HG03565 (cell line): ENCODE measurements at regions not wholly inside any gene's neighbourhood (a gene's known extent, or its start where the extent isn't known, plus 50 kb on each side); places are given as distances from the start of the nearest gene placed in this dataset.

ENCODE experiments used
- ATAC-seq: cut with Tn5 transposase; IDR thresholded peaks from one replicate; pipeline ENCODE4 v1.9.1; 2021; ENCODE audit warnings: mild to moderate bottlenecking, moderate library complexity; ENCODE audit not compliant: unreplicated experiment

DNA sequence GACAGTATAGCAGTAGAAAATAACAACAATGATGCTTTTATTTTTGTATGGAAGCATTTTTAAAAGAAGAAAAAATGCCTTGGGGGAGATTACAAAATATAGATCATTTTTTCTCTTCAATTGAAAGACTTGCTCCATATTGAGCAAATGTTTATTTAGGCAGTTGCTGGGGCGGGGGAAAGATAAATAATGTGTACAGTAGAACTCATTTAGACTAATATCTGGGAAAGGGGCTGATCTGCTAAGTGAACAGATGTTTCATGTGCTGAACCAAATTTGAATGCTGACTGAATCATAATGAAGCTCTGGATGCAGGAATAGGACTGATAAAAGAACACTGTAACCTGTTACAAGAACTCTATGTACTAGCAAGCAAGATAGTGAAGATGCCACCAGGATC, 457.1 kb upstream of the TENM4 start:
- no peak for ATAC-seq

DNA sequence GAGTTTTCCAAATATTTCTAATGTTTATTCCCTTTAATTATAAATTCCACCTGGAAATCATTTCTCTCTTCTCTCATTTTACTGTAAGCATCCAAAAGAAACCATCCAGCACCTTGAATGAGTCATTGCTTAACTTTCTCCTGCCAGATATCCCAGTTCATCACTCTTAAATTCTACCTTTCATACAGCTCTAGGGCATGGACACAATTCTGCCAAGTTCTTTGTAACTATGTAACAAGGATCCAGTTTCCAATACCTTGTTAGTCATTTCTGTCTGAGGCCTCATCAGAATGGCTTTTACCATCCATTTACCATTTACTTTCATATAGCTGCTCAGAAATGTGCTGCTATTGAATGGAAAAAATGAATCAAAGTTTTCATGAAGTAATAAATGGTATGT, 455.4 kb upstream of the TENM4 start:
- ATAC-seq: no peak

DNA sequence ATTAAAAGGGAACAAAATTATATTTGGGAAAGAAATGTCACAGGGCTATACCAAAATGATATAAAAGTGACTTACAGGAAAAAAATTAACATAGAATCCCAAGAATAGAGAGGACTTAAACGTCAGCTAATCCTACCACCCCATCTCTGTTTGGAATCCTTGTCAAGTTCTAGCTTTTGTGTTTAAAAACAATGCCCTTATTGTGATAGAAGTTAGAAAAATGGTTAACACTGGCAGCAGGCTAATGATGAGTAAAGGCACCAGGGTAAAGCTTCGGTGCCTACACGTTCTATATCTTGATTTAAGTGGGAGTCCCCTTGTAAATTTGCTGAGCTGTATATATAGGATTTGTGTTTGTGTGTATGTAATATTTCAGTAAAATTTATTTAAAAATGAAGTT, 453.3 kb upstream of the TENM4 start:
- no peak for ATAC-seq

DNA sequence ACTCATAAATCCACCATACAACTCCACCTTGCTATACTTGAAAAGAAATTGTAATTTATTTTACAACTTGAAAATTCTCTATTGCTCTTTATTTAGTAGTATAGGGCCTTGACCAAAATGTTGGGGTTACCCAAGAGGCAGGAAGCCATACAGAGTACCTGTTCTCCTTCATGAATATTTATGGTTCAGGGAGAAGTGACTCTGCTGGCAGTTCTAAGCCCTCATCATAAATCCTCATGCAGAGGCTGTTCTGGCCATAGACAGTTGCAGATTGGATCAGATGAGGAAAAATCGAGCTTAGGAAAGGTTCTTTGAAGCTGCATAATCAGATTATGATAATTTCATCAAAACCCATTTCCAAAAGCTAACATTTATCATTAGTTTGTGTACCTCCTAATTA, 449.4 kb upstream of the TENM4 start:
- no peak for ATAC-seq

DNA sequence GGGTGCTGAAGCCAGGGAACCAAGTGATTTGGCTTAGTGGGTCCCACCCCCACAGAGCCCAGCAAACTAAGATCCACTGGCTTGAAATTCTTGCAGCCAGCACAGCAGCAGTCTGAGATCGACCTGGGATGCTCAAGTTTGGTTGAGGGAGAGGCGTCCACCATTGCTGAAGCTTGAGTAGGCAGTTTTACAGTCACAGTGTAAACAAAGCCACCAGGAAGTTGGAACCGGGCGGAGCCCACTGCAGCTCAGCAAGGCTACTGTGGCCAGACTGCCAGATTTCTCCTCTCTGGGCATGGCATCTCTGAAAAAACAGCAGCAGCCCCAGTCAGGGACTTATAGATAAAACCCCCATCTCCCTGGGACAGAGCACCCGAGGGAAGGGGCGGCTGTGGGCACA, 424.1 kb upstream of the TENM4 start:
- no peak for ATAC-seq

DNA sequence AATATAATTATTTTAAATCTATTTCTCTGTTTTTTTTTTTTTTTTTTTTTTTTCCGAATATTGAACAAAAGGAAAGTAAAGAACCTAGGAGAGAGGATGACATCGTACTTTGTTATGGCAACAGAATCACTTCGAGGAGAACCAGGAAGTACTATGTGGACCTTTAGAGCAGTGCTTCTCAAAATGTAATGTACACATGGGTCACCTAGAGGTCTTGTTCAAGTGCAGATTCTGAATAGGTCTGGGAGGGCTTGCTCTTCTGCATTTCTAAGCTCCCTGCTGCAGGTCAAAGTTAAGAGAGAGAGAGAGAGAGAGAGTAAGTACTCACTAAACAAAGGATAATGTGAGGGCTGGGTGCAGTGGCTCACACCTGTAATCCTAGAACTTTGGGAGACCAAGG, 419.5 kb upstream of the TENM4 start:
- ATAC-seq: no peak

DNA sequence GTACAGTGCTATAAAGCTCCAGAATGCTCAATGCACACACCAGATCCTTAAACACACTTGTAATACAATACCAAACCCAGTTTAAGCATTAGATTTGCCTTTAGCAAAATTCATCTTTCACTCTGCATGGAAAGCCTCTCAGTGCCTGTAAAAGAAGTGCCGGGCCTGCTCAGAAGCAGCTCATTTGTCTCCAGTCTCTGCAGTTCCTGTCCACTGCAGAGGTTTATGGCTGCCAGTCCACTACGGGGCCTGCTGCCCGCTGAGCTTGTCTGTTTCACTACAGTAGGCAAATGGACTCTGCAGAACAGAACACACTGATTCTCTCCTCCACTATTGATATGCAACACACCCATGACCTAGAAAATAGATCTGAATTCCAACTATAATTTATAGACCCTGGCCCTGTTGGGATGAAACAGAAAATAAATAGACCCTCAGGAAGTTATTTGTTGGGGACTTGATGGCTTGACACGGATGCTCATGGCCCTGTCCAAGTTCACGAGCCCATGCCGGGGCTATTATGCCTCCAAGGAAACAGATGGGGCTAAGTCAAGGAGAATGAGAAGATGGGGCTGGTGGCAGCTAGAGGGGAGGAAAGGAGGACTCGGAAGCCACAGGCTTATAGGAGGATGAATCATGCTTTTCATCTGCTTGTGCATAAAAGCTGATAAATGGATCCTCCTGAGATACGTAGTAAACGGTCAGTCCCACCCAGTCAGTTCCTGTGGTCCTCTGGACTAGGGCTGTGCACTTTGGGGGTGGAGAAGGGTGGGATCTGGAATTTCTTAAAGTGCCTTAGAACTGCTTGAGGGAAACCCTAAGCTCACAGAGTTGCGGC, 416.8 kb upstream of the TENM4 start:
- ATAC-seq: no peak

DNA sequence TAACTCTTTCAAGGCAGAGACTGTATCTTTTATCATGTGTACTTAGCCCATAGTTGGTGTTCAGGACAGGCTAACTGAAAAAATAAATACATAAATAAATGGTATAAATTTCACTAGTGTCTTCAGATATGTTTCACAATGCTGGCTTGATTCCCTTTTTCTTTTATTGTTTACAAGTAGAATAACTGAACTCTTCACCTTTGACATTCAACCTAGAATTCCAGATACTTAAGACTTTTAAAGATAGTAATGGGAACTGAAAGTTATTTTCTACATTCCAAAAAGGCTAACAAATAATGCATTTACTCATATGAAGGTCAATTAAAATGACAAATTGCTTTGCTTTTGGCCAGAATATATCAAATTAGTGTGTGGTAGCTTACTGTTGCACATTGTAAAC, 411.3 kb upstream of the TENM4 start:
- no peak for ATAC-seq

DNA sequence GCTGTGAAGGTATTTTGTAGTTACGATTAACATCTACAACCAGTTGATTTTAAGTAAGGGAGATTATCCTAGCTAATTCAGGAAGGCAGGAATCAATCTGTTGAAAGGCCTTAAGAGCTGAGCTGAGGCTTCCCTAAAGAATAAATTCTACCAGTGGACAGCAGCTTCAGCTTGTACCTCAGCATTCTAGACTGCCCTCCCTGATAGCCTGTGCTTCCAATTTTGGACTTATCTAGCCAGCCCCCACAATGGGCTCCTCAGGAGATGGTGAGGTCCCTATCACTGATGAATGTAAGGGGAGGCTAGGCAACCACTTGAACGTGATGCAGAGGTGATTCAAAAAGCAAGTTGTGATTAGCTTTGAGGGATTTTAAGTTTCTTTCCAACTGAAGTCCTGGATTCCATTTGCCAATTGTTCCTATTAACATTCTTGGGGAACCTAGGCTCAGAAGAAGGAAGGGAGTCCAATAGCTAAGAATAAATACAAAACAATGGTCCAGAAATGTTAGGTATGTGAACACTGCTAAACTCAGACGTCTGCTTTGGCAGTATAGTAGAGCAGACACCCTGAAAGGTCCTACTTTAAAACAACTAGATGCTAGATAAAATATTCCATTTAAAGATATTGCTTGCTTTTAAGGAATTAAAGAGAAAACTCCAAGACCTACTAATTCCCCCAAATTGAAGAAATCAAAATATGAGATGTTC, 404.3 kb upstream of the TENM4 start:
- no peak for ATAC-seq

DNA sequence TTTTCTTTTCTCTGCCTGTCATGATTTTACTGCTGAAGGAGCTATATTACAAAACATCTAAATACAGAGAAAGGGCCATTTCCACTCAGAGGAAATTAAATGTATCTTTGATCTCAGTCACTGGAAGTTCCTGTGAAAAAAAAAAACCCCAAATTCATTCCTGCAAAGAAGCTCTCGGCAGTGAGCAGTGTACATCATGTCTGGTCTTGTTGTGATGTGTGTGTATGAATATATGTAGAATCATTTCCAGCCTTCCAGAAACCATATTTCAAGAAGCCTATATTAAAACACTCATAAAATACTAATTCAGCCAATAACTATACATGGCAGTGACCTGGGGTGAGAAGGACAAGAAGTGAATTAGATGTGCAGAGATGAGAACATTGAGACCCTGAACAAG, 393.2 kb upstream of the TENM4 start:
- ATAC-seq: no peak

DNA sequence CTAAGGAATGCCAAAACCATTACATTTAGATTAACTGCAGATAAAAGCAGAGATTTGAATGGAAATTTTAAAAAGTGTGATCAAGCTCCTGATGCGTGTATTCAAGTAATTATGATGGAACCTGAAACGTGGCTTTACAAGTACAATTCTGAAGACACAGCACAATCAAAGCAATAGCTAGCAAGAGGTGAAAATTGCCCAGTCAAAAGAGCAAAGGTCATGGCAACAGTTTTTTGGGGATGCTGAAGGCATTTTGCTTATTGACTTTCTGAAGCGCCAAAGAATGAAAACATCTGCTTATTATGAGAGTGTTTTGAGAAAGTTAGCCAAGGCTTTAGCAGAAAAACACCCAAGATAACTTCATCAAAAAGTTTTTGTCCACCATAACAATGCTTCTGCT, 389.6 kb upstream of the TENM4 start:
- no peak for ATAC-seq

DNA sequence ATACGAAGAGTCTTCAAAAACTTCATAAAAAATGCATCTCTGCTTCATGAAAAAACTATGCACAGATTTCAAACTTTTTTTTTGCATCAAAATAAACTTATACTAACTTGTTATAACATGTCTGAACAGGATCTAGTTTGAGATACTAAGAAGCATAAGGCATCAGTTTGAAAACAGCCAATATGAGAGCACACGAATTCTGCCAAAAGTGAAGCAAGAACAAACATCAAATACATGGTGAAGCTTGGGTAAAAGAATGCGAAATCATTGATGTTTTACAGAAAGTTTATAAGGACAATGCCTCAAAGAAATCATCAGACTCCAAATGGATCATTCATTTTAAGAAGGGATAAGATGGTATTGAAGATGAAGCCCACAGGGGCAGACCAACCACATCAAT, 389.1 kb upstream of the TENM4 start:
- no peak for ATAC-seq

DNA sequence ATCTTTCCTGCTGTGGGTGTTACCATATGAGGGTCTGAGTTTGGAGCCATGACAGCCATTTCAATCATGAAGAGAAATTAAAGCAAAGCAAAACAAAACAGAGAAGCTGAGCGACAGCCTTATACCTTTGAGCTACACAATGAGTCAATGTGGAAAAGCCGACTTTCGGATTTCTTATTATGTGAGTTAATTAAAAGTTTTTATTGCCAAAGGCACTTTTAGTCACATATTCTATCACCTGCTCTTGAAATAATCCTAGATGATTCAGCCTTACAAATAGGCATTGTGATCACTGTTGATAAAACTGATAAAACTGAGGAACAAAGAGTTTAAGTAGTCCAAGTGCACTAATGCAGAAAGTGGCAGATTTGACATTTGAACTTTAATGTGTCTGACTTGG, 381.9 kb upstream of the TENM4 start:
- ATAC-seq: no peak

DNA sequence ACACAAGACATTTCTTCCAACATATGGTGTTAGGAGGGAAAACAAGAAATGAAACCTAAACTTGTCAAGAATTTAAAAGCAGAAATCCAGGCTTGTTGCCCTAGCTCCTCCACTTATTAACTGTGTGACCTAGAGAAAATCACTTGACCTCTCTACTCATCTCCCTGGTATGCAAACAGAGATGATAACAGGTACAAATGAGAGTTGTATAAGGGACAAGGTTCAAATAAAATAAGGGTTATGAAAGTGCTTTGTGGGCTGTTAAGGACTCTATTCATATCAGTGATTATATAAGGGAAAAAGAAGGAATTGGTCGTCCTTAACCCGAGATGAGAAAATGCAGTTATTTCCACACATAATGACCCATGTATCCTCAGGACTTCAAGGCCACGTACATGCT, 372.7 kb upstream of the TENM4 start:
- no peak for ATAC-seq

DNA sequence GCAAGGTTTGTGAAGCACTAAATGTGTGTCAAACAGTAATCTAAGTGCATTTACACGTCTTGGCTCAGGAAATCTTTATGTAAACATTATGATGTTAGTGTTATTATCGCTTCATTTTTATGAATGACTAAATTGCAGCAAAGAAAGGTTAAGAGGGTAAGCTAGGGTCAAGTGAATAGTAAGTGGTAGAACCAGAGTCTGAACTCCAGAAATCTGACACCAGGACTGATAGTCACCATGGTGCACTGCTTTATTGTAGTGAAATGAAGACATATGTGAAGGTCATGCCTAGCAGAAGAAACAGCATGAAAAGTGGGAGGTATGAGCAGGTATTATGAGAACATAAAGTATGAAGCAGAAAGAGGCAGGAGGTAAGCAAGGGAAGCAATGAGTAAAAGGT, 368.7 kb upstream of the TENM4 start:
- no peak for ATAC-seq

DNA sequence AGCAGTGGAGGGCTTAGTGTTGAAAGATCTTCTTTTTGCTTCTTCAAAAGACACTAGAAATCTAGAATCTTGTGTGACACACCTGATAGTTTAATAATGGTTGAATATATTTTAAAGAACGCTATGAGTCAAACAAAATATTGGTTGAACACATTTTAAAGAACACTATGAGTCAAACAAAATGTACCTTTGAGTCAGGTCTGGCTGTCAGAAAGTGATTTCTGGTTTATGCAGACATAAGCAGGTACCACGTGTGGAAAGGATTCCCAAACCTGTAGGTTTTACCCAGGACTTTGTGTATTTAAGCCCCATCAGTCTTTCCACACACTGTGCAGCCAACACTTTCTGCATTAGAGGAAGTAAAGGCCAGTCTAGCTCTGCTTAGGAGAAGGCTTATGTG, 366.7 kb upstream of the TENM4 start:
- no peak for ATAC-seq

DNA sequence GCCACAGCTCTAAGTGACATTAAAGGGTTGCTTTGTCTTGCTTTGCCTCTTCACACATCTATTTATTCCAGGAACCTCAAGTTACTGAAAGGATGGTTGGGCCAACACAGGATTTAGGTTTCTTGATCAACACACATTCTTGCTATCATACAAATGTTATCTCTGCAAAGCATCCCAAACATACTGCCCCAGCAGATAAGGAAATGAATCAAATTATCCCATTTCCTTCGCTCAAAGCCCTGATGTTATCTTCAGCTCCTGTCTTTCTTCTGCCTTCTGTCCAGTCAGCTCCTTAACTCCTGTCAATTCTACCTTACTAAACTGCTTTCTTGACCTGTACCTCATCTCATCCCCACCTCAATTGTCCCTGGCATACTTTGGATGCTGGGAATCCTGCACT, 355.9 kb upstream of the TENM4 start:
- no peak for ATAC-seq

DNA sequence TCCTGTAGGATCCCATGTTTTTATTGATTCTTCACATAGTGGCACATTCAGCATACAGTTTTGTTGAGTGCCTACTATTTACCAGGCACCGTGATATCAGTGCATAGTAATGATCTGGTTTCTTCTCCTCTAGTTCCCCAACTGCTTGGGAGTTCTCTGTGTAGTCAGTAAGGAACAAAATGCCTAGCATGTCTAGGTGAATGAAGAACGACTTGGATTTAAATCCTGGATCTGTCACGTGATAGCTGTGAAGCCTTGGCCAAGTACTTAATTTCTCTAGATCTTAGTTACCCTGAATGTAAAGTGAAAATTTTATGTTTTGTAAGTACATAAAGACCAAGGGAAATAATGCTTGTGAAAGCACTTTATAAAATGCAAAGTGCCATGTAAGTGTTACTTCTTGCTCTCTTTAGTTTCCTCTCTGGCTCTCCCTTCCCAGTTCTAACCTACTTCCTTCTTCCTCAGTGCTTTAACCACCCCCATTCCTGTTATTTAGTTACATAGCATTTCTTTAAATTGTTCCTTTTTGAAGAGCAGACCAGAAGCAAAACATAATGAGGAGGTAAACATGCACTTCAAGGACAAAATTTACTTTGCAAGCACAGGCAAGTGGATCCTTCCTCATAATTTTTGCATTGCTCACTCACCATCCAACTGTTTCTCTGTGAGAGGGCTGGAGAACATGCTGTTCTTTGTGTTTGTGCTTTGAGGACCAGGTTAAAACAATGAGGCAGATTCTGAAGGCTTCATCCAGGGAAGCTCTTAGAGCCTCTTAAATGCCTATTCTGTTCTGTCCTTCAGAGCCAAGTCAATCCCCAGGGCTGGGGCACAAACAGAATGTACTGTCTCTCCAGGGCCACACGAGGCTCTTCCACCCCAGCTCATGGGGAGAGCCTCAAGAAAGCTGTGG, 353.9 kb upstream of the TENM4 start:
- no peak for ATAC-seq

DNA sequence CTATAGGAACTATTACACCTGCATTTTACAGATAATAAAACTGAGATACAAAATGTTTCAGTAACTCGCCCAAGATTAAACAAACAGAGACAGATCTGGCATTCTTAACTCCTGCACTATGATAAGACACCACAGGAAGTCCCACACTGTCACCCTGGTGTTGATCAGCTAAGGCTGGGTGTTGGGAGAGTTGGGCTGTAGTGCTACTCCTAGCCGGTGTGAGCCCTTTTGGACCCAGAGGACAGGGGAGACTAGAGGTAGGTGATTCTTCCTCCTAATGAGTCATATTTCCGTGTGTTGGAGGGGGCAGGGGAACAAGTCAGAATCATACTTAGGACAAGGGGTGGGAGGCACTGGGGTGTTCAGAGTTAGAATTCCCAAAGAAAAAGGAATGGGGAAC, 353.2 kb upstream of the TENM4 start:
- ATAC-seq: no peak

DNA sequence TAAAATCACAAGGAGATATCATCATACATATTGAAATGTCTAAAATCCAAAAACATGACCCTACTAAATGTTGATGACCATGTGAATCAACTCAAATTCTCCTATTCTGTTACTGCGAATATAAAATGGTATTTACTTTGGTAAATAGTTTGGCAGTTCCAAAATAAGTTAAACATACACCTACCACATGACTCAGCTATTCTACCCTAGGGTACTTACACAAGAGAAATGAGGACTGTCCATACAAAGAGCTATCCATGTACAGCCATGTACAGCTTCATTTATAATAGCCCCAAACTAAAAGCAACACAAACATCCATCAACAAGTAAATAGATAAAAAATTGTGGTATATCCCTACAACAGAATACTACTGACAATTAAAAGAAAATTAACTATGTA, 346.1 kb upstream of the TENM4 start:
- ATAC-seq: no peak

DNA sequence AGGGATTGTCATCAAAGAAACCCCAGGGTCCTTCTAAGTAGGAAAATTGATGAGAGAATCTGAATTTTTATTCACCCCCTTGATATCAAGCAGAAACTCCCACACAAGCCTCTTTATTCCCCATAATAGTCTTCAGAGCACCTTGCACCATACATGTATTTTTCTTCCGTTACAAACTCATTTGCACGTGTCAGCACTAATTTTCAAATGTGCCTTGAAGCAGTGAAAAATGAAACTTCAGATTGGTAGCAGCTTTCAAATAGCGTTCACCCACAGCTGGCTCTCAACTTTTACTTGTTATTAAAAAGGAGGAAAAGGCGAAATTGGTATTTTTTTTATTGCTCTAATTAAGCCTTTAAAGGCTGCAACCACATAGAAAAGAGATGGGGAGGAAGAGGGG, 343.0 kb upstream of the TENM4 start:
- no peak for ATAC-seq

DNA sequence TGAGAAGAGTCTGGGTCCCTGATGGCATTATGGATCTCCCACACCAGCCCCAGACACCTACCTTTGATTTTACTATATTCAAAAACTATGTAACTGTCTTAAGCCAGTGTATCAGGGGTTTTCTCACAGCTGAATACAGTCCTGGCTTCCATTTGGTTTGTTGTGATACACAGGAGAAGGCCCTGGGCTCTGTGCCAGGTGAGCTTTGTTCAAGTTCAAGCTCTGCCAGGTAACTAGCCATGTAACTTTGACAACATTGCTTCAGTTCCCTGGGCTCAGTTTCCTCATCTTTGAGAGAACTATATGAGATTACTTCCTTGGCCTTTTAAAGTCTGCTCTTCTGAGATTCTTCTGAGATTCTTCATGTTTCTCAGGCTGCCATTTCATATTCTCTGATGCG, 327.5 kb upstream of the TENM4 start:
- ATAC-seq: no peak
